Spleen (tissue), 7 donors: ENCODE measurements at regions not wholly inside any gene's neighbourhood (a gene's known extent, or its start where the extent isn't known, plus 50 kb on each side); places are given as distances from the start of the nearest gene placed in this dataset.

ENCODE experiments used
- POLR2A ChIP-seq, 3 donors: fragments of 450-650 bp; IDR thresholded peaks; one replicate each; pipeline ENCODE4 v1.5.1; 2017; ENCODE audit warnings: antibody characterized with exemption in 3 of 3, mild to moderate bottlenecking in 1 of 3
- POLR2AphosphoS5 ChIP-seq, 3 donors: sonication (generic); formaldehyde crosslinking; IDR thresholded peaks; one replicate each; pipeline ENCODE4 v1.5.1; 2017; ENCODE audit warnings: antibody characterized with exemption in 3 of 3
- TF ChIP-seq, protein P1 (sequence below), 11 experiments: fragments of 200-600 bp in 7 of 11; fragments of 450-650 bp in 4 of 11; sonication (generic) in 4 of 11; IDR thresholded peaks in 8 of 11; conservative IDR thresholded peaks in 3 of 11; 1 replicate in 7 of 11; 2 replicates in 4 of 11; pipeline versions ENCODE4 v1.4.0 to v1.8.0; 2016 to 2021; ENCODE audit warnings: antibody characterized with exemption in 11 of 11, inconsistent platforms in 4 of 11, mild to moderate bottlenecking in 1 of 11
- donor health status: DM: no; HTN: no; CAD: no; lungs with moderate emphysema.
- donor health status: DM: no; HTN: no; CAD: no.
- donor health status: DM: no; HTN: no; CAD: no.

GRCh38 chrX:128309311-128309710 lies 257.1 kb upstream of the ACTRT1 start:
- TF ChIP-seq, protein P1, sequence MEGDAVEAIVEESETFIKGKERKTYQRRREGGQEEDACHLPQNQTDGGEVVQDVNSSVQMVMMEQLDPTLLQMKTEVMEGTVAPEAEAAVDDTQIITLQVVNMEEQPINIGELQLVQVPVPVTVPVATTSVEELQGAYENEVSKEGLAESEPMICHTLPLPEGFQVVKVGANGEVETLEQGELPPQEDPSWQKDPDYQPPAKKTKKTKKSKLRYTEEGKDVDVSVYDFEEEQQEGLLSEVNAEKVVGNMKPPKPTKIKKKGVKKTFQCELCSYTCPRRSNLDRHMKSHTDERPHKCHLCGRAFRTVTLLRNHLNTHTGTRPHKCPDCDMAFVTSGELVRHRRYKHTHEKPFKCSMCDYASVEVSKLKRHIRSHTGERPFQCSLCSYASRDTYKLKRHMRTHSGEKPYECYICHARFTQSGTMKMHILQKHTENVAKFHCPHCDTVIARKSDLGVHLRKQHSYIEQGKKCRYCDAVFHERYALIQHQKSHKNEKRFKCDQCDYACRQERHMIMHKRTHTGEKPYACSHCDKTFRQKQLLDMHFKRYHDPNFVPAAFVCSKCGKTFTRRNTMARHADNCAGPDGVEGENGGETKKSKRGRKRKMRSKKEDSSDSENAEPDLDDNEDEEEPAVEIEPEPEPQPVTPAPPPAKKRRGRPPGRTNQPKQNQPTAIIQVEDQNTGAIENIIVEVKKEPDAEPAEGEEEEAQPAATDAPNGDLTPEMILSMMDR (IDR thresholded peaks at IDR 0.05 in 8 of 11, conservative IDR thresholded peaks at IDR 0.05 in 3 of 11): no peak
- no peak for TF ChIP-seq POLR2AphosphoS5 (IDR thresholded peaks at IDR 0.05)
- no peak for TF ChIP-seq POLR2A (IDR thresholded peaks at IDR 0.05)
